ENCODE measurements at regions not wholly inside any gene's neighbourhood (a gene's known extent, or its start where the extent isn't known, plus 50 kb on each side); places are given as distances from the start of the nearest gene placed in this dataset.

- no peak for DNase-seq (ENCODE audit: low read depth)
Observed at GRCh38 chr2:12495247-12495868, 221.4 kb upstream of the TRIB2 start.

- DNase-seq (ENCODE audit: low read depth) = no peak
Observed at GRCh38 chr2:12498286-12498685, 218.4 kb upstream of the TRIB2 start.

GRCh38 chr2:12498704-12499103 lies 218.0 kb upstream of the TRIB2 start:
- no peak for DNase-seq (ENCODE audit: low read depth)

- no peak for DNase-seq (ENCODE audit: low read depth)
Observed at GRCh38 chr2:12500899-12501298, 215.8 kb upstream of the TRIB2 start.

- no peak for DNase-seq (ENCODE audit: low read depth)
Observed at GRCh38 chr2:12501469-12502158, 215.1 kb upstream of the TRIB2 start.

- DNase-seq (ENCODE audit: low read depth) = no peak
Observed at GRCh38 chr2:12502759-12503158, 214.0 kb upstream of the TRIB2 start.

- DNase-seq (ENCODE audit: low read depth) = peak; percentile 70
Observed at GRCh38 chr2:12504443-12504842, 212.3 kb upstream of the TRIB2 start.

- DNase-seq (ENCODE audit: low read depth) = peak; percentile 16
Observed at GRCh38 chr2:12506846-12507245, 209.9 kb upstream of the TRIB2 start.

GRCh38 chr2:12507295-12507694 lies 209.4 kb upstream of the TRIB2 start:
- peak; percentile 79 for DNase-seq (ENCODE audit: low read depth)

GRCh38 chr2:12510070-12510469 lies 206.7 kb upstream of the TRIB2 start:
- DNase-seq (ENCODE audit: low read depth) = no peak

GRCh38 chr2:12513339-12513738 lies 203.4 kb upstream of the TRIB2 start:
- DNase-seq (ENCODE audit: low read depth) = no peak

GRCh38 chr2:12514168-12514567 lies 202.6 kb upstream of the TRIB2 start:
- no peak for DNase-seq (ENCODE audit: low read depth)

GRCh38 chr2:12514631-12515437 lies 201.9 kb upstream of the TRIB2 start:
- peak; percentile 34 for DNase-seq (ENCODE audit: low read depth)

- DNase-seq (ENCODE audit: low read depth) = no peak
Observed at GRCh38 chr2:12515871-12516270, 200.9 kb upstream of the TRIB2 start.

GRCh38 chr2:12533337-12534005 lies 183.3 kb upstream of the TRIB2 start:
- no peak for DNase-seq (ENCODE audit: low read depth)

GRCh38 chr2:12534646-12535263 lies 182.0 kb upstream of the TRIB2 start:
- DNase-seq (ENCODE audit: low read depth) = peak; percentile 97

GRCh38 chr2:12536976-12537375 lies 179.8 kb upstream of the TRIB2 start:
- DNase-seq (ENCODE audit: low read depth) = no peak

- DNase-seq (ENCODE audit: low read depth) = no peak
Observed at GRCh38 chr2:12538138-12538694, 178.5 kb upstream of the TRIB2 start.

- DNase-seq (ENCODE audit: low read depth) = no peak
Observed at GRCh38 chr2:12539336-12539735, 177.4 kb upstream of the TRIB2 start.

- DNase-seq (ENCODE audit: low read depth) = no peak
Observed at GRCh38 chr2:12539776-12540562, 176.8 kb upstream of the TRIB2 start.

Data from iris pigment epithelial cell (primary cell).